ENCODE measurements at regions not wholly inside any gene's neighbourhood (a gene's known extent, or its start where the extent isn't known, plus 50 kb on each side); places are given as distances from the start of the nearest gene placed in this dataset.

GRCh38 chr2:62369541-62370202, 136.3 kb downstream of the TMEM17 start:
- TF ChIP-seq, protein P1, sequence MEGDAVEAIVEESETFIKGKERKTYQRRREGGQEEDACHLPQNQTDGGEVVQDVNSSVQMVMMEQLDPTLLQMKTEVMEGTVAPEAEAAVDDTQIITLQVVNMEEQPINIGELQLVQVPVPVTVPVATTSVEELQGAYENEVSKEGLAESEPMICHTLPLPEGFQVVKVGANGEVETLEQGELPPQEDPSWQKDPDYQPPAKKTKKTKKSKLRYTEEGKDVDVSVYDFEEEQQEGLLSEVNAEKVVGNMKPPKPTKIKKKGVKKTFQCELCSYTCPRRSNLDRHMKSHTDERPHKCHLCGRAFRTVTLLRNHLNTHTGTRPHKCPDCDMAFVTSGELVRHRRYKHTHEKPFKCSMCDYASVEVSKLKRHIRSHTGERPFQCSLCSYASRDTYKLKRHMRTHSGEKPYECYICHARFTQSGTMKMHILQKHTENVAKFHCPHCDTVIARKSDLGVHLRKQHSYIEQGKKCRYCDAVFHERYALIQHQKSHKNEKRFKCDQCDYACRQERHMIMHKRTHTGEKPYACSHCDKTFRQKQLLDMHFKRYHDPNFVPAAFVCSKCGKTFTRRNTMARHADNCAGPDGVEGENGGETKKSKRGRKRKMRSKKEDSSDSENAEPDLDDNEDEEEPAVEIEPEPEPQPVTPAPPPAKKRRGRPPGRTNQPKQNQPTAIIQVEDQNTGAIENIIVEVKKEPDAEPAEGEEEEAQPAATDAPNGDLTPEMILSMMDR (IDR thresholded peaks at IDR 0.05 in 2 of 3, conservative IDR thresholded peaks at IDR 0.05 in 1 of 3; ENCODE audit: borderline replicate concordance in 1 of 3, insufficient read depth in 1 of 3, low read depth in 2 of 3, low read length in 2 of 3): no peak
- TF ChIP-seq EZH2 (IDR thresholded peaks at IDR 0.05): no peak
- no peak for TF ChIP-seq SP1 (IDR thresholded peaks at IDR 0.05; ENCODE audit: low read depth)
- TF ChIP-seq, protein P2, sequence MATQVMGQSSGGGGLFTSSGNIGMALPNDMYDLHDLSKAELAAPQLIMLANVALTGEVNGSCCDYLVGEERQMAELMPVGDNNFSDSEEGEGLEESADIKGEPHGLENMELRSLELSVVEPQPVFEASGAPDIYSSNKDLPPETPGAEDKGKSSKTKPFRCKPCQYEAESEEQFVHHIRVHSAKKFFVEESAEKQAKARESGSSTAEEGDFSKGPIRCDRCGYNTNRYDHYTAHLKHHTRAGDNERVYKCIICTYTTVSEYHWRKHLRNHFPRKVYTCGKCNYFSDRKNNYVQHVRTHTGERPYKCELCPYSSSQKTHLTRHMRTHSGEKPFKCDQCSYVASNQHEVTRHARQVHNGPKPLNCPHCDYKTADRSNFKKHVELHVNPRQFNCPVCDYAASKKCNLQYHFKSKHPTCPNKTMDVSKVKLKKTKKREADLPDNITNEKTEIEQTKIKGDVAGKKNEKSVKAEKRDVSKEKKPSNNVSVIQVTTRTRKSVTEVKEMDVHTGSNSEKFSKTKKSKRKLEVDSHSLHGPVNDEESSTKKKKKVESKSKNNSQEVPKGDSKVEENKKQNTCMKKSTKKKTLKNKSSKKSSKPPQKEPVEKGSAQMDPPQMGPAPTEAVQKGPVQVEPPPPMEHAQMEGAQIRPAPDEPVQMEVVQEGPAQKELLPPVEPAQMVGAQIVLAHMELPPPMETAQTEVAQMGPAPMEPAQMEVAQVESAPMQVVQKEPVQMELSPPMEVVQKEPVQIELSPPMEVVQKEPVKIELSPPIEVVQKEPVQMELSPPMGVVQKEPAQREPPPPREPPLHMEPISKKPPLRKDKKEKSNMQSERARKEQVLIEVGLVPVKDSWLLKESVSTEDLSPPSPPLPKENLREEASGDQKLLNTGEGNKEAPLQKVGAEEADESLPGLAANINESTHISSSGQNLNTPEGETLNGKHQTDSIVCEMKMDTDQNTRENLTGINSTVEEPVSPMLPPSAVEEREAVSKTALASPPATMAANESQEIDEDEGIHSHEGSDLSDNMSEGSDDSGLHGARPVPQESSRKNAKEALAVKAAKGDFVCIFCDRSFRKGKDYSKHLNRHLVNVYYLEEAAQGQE (IDR thresholded peaks at IDR 0.05; ENCODE audit: low read depth): no peak
- no peak for TF ChIP-seq POLR2A (IDR thresholded peaks at IDR 0.05; ENCODE audit: borderline replicate concordance, extremely low read depth, insufficient read depth, insufficient read length)
- TF ChIP-seq POLR2AphosphoS5 (IDR thresholded peaks at IDR 0.05; ENCODE audit: low read depth, low read length): no peak
- no peak for TF ChIP-seq RAD21 (IDR thresholded peaks at IDR 0.05; ENCODE audit: low read depth)
- no peak for TF ChIP-seq ZNF274 (IDR thresholded peaks at IDR 0.05; ENCODE audit: low read depth, low read length)
- TF ChIP-seq, protein P3, sequence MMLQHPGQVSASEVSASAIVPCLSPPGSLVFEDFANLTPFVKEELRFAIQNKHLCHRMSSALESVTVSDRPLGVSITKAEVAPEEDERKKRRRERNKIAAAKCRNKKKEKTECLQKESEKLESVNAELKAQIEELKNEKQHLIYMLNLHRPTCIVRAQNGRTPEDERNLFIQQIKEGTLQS (IDR thresholded peaks at IDR 0.05): no peak

Data from HCT116 (cell line).